B cell (primary cell): ENCODE measurements at regions not wholly inside any gene's neighbourhood (a gene's known extent, or its start where the extent isn't known, plus 50 kb on each side); places are given as distances from the start of the nearest gene placed in this dataset.

Source experiments
- ATAC-seq: fragments of 200-7000 bp; cut with Tn5 transposase; one replicate; pipeline ENCODE4 v1.10.0; 2021; ENCODE audit warnings: low read depth, mild to moderate bottlenecking, moderate number of reproducible peaks, moderate library complexity
- CTCF ChIA-PET: fragments of 350-600 bp; sonication (Branson Sonifier 250); formaldehyde crosslinking; loops from one replicate; lab custom pipeline; 2021; ENCODE audit warnings: antibody characterized with exemption, inconsistent platforms; lab: Charles Lee
- POLR2A ChIA-PET: fragments of 350-600 bp; sonication (Branson Sonifier 250); formaldehyde crosslinking; loops from one replicate; lab custom pipeline; 2021; ENCODE audit warnings: antibody characterized with exemption; lab: Charles Lee
- DNase-seq: peaks from one replicate; pipeline ENCODE4 v3.0.0; 2013
- H2AFZ ChIP-seq: 2 replicates; pipeline ENCODE4 v1.6.1; 2012; ENCODE audit warnings: mild to moderate bottlenecking, low read depth, low read length; ENCODE audit not compliant: insufficient read depth, poor library complexity, severe bottlenecking
- H3K27ac ChIP-seq, 2 donors: 1 replicate in 1 of 2; 2 replicates in 1 of 2; pipeline ENCODE4 v1.5.1; 2012 to 2013; ENCODE audit warnings: low read length in 2 of 2, mild to moderate bottlenecking in 2 of 2, moderate library complexity in 1 of 2
- H3K27me3 ChIP-seq, 4 experiments: fragments of 200-600 bp in 1 of 4; sonication (generic) in 1 of 4; replicated peaks in 1 of 4; 1 replicate in 2 of 4; 2 replicates in 2 of 4; pipeline versions ENCODE4 v1.6.1 to v1.7.0; 2013 to 2016; ENCODE audit warnings: low read length in 3 of 4, mild to moderate bottlenecking in 2 of 4, mixed read lengths in 1 of 4, moderate library complexity in 1 of 4; ENCODE audit not compliant: insufficient read depth in 4 of 4, control insufficient read depth in 3 of 4; ENCODE audit errors: control extremely low read depth in 1 of 4
- H3K36me3 ChIP-seq, 2 experiments: replicated peaks in 1 of 2; 1 replicate in 1 of 2; 2 replicates in 1 of 2; pipeline versions ENCODE4 v1.6.1 to v1.7.1; 2013; ENCODE audit warnings: low read length in 1 of 2; ENCODE audit not compliant: insufficient read depth in 2 of 2, control insufficient read depth in 1 of 2; ENCODE audit errors: control extremely low read depth in 1 of 2, extremely low read depth in 1 of 2
- H3K4me1 ChIP-seq, 2 donors: fragments of 200-600 bp in 1 of 2; sonication (generic) in 1 of 2; 1 replicate in 1 of 2; 2 replicates in 1 of 2; pipeline versions ENCODE4 v1.5.1 to v1.6.1; 2013 to 2017; ENCODE audit warnings: low read length in 2 of 2; ENCODE audit not compliant: control insufficient read depth in 2 of 2, insufficient read depth in 2 of 2
- H3K4me2 ChIP-seq: replicated peaks from 2 replicates; pipeline ENCODE3; 2012; ENCODE audit warnings: mild to moderate bottlenecking, low read depth, low read length; ENCODE audit not compliant: poor library complexity, severe bottlenecking
- H3K4me3 ChIP-seq, 5 experiments: fragments of 200-600 bp in 1 of 5; sonication (generic) in 1 of 5; 1 replicate in 3 of 5; 2 replicates in 2 of 5; pipeline versions ENCODE4 v1.5.1 to v1.7.0; 2011 to 2016; ENCODE audit warnings: low read length in 4 of 5, mild to moderate bottlenecking in 4 of 5, low read depth in 2 of 5, control low read depth in 1 of 5, moderate library complexity in 1 of 5; ENCODE audit not compliant: insufficient read depth in 1 of 5; ENCODE audit errors: control extremely low read depth in 1 of 5, extremely low read depth in 1 of 5
- H3K79me2 ChIP-seq: fragments of 200-600 bp; sonication (generic); one replicate; pipeline ENCODE4 v1.6.0; 2016; ENCODE audit warnings: low read length; ENCODE audit not compliant: control insufficient read depth, insufficient read depth
- H3K9ac ChIP-seq: fragments of 200-600 bp; sonication (generic); 2 replicates; pipeline ENCODE4 v1.6.1; 2017; ENCODE audit warnings: mild to moderate bottlenecking, low read length, moderate library complexity
- H3K9me3 ChIP-seq, 3 donors: one replicate each; pipeline versions ENCODE4 v1.6.1 to v1.7.1; 2013; ENCODE audit warnings: low read length in 2 of 3; ENCODE audit not compliant: control insufficient read depth in 2 of 3, insufficient read depth in 1 of 3; ENCODE audit errors: control extremely low read depth in 1 of 3
- H4K20me1 ChIP-seq: 2 replicates; pipeline ENCODE4 v1.6.0; 2012; ENCODE audit warnings: mild to moderate bottlenecking, low read length; ENCODE audit not compliant: insufficient read depth, control insufficient read depth, poor library complexity, severe bottlenecking
- H3K27ac Mint-ChIP-seq: one replicate; pipeline ENCODE4 v1.8.0; 2021; ENCODE audit warnings: mixed read lengths
- H3K27me3 Mint-ChIP-seq: one replicate; pipeline ENCODE4 v1.8.0; 2021; ENCODE audit warnings: mixed read lengths
- H3K4me1 Mint-ChIP-seq: one replicate; pipeline ENCODE4 v1.8.0; 2021; ENCODE audit warnings: mixed read lengths
- H3K4me3 Mint-ChIP-seq: one replicate; pipeline ENCODE4 v1.8.0; 2021; ENCODE audit warnings: mixed read lengths
- H3K9me3 Mint-ChIP-seq: one replicate; pipeline ENCODE4 v1.8.0; 2022; ENCODE audit warnings: mixed read lengths; ENCODE audit not compliant: insufficient read depth
- CTCF ChIP-seq: fragments of 200-600 bp; IDR thresholded peaks from one replicate; pipeline ENCODE4 v1.8.0; 2022; ENCODE audit warnings: antibody characterized with exemption, mild to moderate bottlenecking
- EZH2 ChIP-seq: IDR thresholded peaks from 2 replicates; pipeline ENCODE4 v1.6.1; 2012; ENCODE audit warnings: borderline replicate concordance, low read depth, mild to moderate bottlenecking, moderate library complexity, low read length; ENCODE audit not compliant: insufficient read depth, poor library complexity, severe bottlenecking
- WGBS: methylation state at CpG from one replicate; pipeline ENCODE4 v1.1.5; 2013; ENCODE audit warnings: missing lambda C conversion rate; ENCODE audit not compliant: insufficient coverage; 5-methylcytosine and 5-hydroxymethylcytosine counted together
- intact Hi-C: fragments of 100-400 bp; cut with micrococcal nuclease; formaldehyde crosslinking; loops from one replicate; pipeline ENCODE4 v1.10.0; 2022

GRCh38 chr9:105053209-105053652 is 125.3 kb upstream of the ABCA1 start:
- H4K20me1 ChIP-seq = no peaks in the 10 kb centered on the region
- WGBS = 60% methylated on average over 4 of the region's 4 CpGs

DNA sequence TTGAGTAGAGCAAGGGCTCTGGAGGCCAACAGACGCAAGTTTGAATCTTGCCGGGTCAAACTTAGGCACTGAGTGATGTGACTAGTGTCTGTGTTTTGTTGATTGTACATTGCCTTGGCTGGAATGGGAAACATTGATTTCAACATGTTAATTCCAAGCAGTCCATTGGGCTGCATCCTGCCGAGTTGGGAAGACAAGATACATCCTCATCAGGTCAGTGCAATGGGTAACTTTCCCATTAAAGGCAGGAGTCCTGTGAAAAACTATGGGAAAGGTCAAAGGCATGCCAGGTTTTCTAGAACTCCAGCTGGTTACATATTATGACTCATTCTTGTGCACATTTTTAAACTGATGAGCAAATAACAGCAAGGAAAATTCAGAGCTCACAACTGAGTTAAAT is 126.5 kb upstream of the ABCA1 start:
- Histone ChIP-seq H3K4me3 (no peak overlapping the region), H3K4me1 (no peaks in the 10 kb centered on the region), H3K79me2 (no peaks in the 10 kb centered on the region), H2AFZ (no peak overlapping the region), H3K9me3 (no peaks in the 10 kb centered on the region), H3K27ac (no peak overlapping the region), H3K36me3 (no peaks in the 10 kb centered on the region), H4K20me1 (no peaks in the 10 kb centered on the region), H3K4me2 (no peak overlapping the region), H3K27me3 (no peaks in the 10 kb centered on the region), H3K9ac (no peak overlapping the region)
- DNase-seq (no peak), ATAC-seq (no peak)
- Mint-ChIP-seq H3K4me1 (peaks cover 9% of the 10 kb centered on the region), H3K27me3 (peaks cover 4% of the 10 kb centered on the region), H3K27ac (no peak overlapping the region), H3K4me3 (no peak overlapping the region), H3K9me3 (no peaks in the 10 kb centered on the region)
- TF ChIP-seq CTCF = no peak
- TF ChIP-seq EZH2 = no peak
- intact Hi-C loops = no loop called here
- 78% methylated on average over 2 of the region's 3 CpGs for WGBS
- ChIA-PET POLR2A (no interaction called here), CTCF (no interaction called here)

More at GRCh38 chr9:105053209-105053652, 125.3 kb upstream of the ABCA1 start:
- ATAC-seq = no peak
- no peaks in the 10 kb centered on the region for H3K27me3 ChIP-seq
- TF ChIP-seq CTCF (no peak), EZH2 (no peak)
- CTCF ChIA-PET = no interaction called here
- no peaks in the 10 kb centered on the region for H3K79me2 ChIP-seq
- Mint-ChIP-seq H3K27ac (no peak overlapping the region), H3K27me3 (peaks cover 2% of the 10 kb centered on the region), H3K4me1 (peaks cover 9% of the 10 kb centered on the region), H3K9me3 (no peaks in the 10 kb centered on the region), H3K4me3 (no peak overlapping the region)
- H3K27ac ChIP-seq = no peak overlapping the region
- no peaks in the 10 kb centered on the region for H3K9me3 ChIP-seq
- DNase-seq = no peak
- no peak overlapping the region for H3K4me3 ChIP-seq
- H2AFZ ChIP-seq = no peak overlapping the region
- no peak overlapping the region for H3K9ac ChIP-seq
- no peaks in the 10 kb centered on the region for H3K4me1 ChIP-seq
- POLR2A ChIA-PET = interaction anchor here (0.6 kb wide), 1 partner anchor 9 kb away, joined by 3 read pairs; no protein-coding TSS in a partner anchor
- H3K36me3 ChIP-seq = no peaks in the 10 kb centered on the region
- H3K4me2 ChIP-seq = no peak overlapping the region
- intact Hi-C loops = no loop called here
